HepG2 (cell line): ENCODE measurements at regions not wholly inside any gene's neighbourhood (a gene's known extent, or its start where the extent isn't known, plus 50 kb on each side); places are given as distances from the start of the nearest gene placed in this dataset.

ENCODE experiments used
- ATAC-seq: fragments of 200-7000 bp; cut with Tn5 transposase; 3 replicates; pipeline ENCODE4 v1.9.1; 2020; ENCODE audit warnings: mild to moderate bottlenecking, moderate library complexity
- BruUV-seq: library from RNA; stranded (reverse); fragments of 400-500 nt; replicated peaks from 2 replicates; lab custom pipeline; 2021; lab: Mats Ljungman, UMichigan
- CTCF ChIA-PET: fragments of 300-600 bp; formaldehyde crosslinking; extraction: SDS; loops from one replicate; lab custom pipeline; 2021; ENCODE audit warnings: low total read pairs, inconsistent platforms, low intra/inter-chr PET ratio; lab: Yijun Ruan, JAX
- POLR2A ChIA-PET: fragments of 350-600 bp; sonication (Branson Sonifier 250); formaldehyde crosslinking; loops from one replicate; lab custom pipeline; 2020; ENCODE audit warnings: antibody characterized with exemption, inconsistent platforms; lab: Yijun Ruan, JAX
- DNase-seq: peaks from one replicate; pipeline ENCODE4 v3.0.0-alpha.2; 2015; ENCODE audit warnings: low spot score
- FAIRE-seq: peaks from 3 replicates; lab custom pipeline; 2011; peaks lifted over from hg19 to GRCh38; lab: Jason Lieb, UNC
- H2AFZ ChIP-seq: one replicate; pipeline ENCODE4 v1.6.1; 2011; ENCODE audit warnings: low read length, inconsistent platforms
- H3K27ac ChIP-seq: fragments of 300-600 bp; 3 replicates; pipeline ENCODE4 v1.8.0; 2011; ENCODE audit warnings: mixed run types, mild to moderate bottlenecking, mixed read lengths, low read length, inconsistent platforms; ENCODE audit not compliant: insufficient read depth; ENCODE audit errors: extremely low read length
- H3K27me3 ChIP-seq, 2 experiments: fragments of 200-600 bp in 1 of 2; 2 replicates in 1 of 2; 3 replicates in 1 of 2; pipeline versions ENCODE4 v1.6.0 to v1.8.0; 2011; ENCODE audit warnings: low read length in 2 of 2, mild to moderate bottlenecking in 2 of 2, moderate library complexity in 2 of 2, inconsistent platforms in 1 of 2; ENCODE audit not compliant: insufficient read depth in 2 of 2, control insufficient read depth in 1 of 2
- H3K36me3 ChIP-seq, 2 experiments: fragments of 200-600 bp in 1 of 2; replicated peaks in 1 of 2; 2 replicates in 1 of 2; 3 replicates in 1 of 2; pipeline versions ENCODE4 v1.5.1 to v1.8.0; 2011; ENCODE audit warnings: low read length in 2 of 2, inconsistent platforms in 1 of 2; ENCODE audit not compliant: insufficient read depth in 2 of 2, control insufficient read depth in 1 of 2
- H3K4me1 ChIP-seq: 2 replicates; pipeline ENCODE4 v1.5.1; 2012; ENCODE audit warnings: low read length, inconsistent platforms; ENCODE audit not compliant: insufficient read depth
- H3K4me2 ChIP-seq: 2 replicates; pipeline ENCODE4 v1.6.0; 2011; ENCODE audit warnings: low read depth, low read length, inconsistent platforms
- H3K4me3 ChIP-seq, 3 experiments: fragments of 200-600 bp in 1 of 3; sonication (generic), shearing (Covaris generic) in 1 of 3; replicated peaks in 1 of 3; 2 replicates each; pipeline ENCODE4 v1.5.1; 2011 to 2016; ENCODE audit warnings: low read length in 3 of 3, inconsistent platforms in 2 of 3, low read depth in 2 of 3, mild to moderate bottlenecking in 2 of 3, control low read depth in 1 of 3, mixed read lengths in 1 of 3; ENCODE audit not compliant: insufficient read depth in 1 of 3
- H3K79me2 ChIP-seq: one replicate; pipeline ENCODE4 v1.6.1; 2011; ENCODE audit warnings: low read length, inconsistent platforms; ENCODE audit not compliant: insufficient read depth
- H3K9ac ChIP-seq: 2 replicates; pipeline ENCODE4 v1.6.0; 2011; ENCODE audit warnings: mild to moderate bottlenecking, low read depth, low read length, inconsistent platforms; ENCODE audit not compliant: insufficient read depth
- H3K9me3 ChIP-seq: 2 replicates; pipeline ENCODE4 v1.5.1; 2012; ENCODE audit warnings: mild to moderate bottlenecking, low read length
- H4K20me1 ChIP-seq: 2 replicates; pipeline ENCODE4 v1.6.0; 2011; ENCODE audit warnings: inconsistent platforms, mild to moderate bottlenecking, low read length, moderate library complexity; ENCODE audit not compliant: insufficient read depth
- CBX2 ChIP-seq, 2 experiments: fragments of 200-600 bp in 1 of 2; sonication (generic); formaldehyde crosslinking in 1 of 2; IDR thresholded peaks; 2 replicates each; pipeline versions ENCODE4 v1.7.0 to v1.8.1; 2018 to 2022; ENCODE audit warnings: low read depth in 2 of 2, low read length in 1 of 2, mild to moderate bottlenecking in 1 of 2, missing genetic modification reagents in 1 of 2
- ELF3 ChIP-seq: IDR thresholded peaks from 2 replicates; pipeline ENCODE4 v1.6.1; 2016; ENCODE audit warnings: missing genetic modification reagents, missing compliant biosample characterization
- NFIC ChIP-seq: IDR thresholded peaks from 2 replicates; pipeline ENCODE4 v1.6.1; 2012; ENCODE audit warnings: mild to moderate bottlenecking, low read length, inconsistent platforms
- POLR2AphosphoS5 ChIP-seq: IDR thresholded peaks from 2 replicates; pipeline ENCODE4 v1.6.1; 2012; ENCODE audit warnings: low read depth, low read length
- SP140L ChIP-seq: sonication (generic); formaldehyde crosslinking; IDR thresholded peaks from 2 replicates; pipeline ENCODE4 v1.4.0; 2020; ENCODE audit warnings: missing genetic modification reagents, borderline replicate concordance
- TSC22D2 ChIP-seq: sonication (generic); formaldehyde crosslinking; IDR thresholded peaks from 2 replicates; pipeline ENCODE4 v1.5.1; 2020; ENCODE audit warnings: missing genetic modification reagents, mild to moderate bottlenecking, borderline replicate concordance
- ZC3H4 ChIP-seq: sonication (generic); formaldehyde crosslinking; IDR thresholded peaks from 2 replicates; pipeline ENCODE4 v1.4.0; 2020; ENCODE audit warnings: missing genetic modification reagents, borderline replicate concordance
- ZIK1 ChIP-seq: sonication (generic); formaldehyde crosslinking; IDR thresholded peaks from 2 replicates; pipeline ENCODE4 v1.5.0; 2020; ENCODE audit warnings: mild to moderate bottlenecking, low read depth, missing genetic modification reagents, borderline replicate concordance
- ZNF232 ChIP-seq: sonication (generic); formaldehyde crosslinking; IDR thresholded peaks from 2 replicates; pipeline ENCODE4 v1.4.0; 2020; ENCODE audit warnings: missing genetic modification reagents, borderline replicate concordance
- ZNF780A ChIP-seq: sonication (generic); formaldehyde crosslinking; IDR thresholded peaks from 2 replicates; pipeline ENCODE4 v1.8.0; 2022; ENCODE audit warnings: mild to moderate bottlenecking, missing genetic modification reagents, moderate library complexity
- WGBS: methylation state at CpG from one replicate; pipeline ENCODE4 v1.1.6; 2017; ENCODE audit warnings: low lambda C conversion rate; 5-methylcytosine and 5-hydroxymethylcytosine counted together
- in situ Hi-C: cut with HindIII; loops from 2 replicates; pipeline ENCODE4 v1.10.0; 2017; ENCODE audit warnings: low pct_unique_long_range_greater_than_20kb; ENCODE audit not compliant: extremely low pct_ligation_motif_present
- intact Hi-C: fragments of 100-400 bp; cut with micrococcal nuclease; formaldehyde crosslinking; loops from one replicate; pipeline ENCODE4 v1.10.0; 2022; ENCODE audit not compliant: unreplicated experiment
- TF ChIP-seq, protein P1 (sequence below): sonication (generic); formaldehyde crosslinking; IDR thresholded peaks from 2 replicates; pipeline ENCODE4 v1.5.0; 2020; ENCODE audit warnings: missing genetic modification reagents
- TF ChIP-seq, protein P2 (sequence below): sonication (generic); formaldehyde crosslinking; IDR thresholded peaks from 2 replicates; pipeline ENCODE4 v1.5.1; 2020; ENCODE audit warnings: mild to moderate bottlenecking, missing genetic modification reagents, borderline replicate concordance
- TF ChIP-seq, protein P3 (sequence below): sonication (generic); formaldehyde crosslinking; IDR thresholded peaks from 2 replicates; pipeline ENCODE4 v1.8.0; 2022; ENCODE audit warnings: missing genetic modification reagents, mild to moderate bottlenecking, inconsistent platforms, borderline replicate concordance
- TF ChIP-seq, protein P4 (sequence below): IDR thresholded peaks from 2 replicates; pipeline ENCODE4 v1.6.1; 2012; ENCODE audit warnings: low read depth, low read length, improper control_type of control experiment

DNA sequence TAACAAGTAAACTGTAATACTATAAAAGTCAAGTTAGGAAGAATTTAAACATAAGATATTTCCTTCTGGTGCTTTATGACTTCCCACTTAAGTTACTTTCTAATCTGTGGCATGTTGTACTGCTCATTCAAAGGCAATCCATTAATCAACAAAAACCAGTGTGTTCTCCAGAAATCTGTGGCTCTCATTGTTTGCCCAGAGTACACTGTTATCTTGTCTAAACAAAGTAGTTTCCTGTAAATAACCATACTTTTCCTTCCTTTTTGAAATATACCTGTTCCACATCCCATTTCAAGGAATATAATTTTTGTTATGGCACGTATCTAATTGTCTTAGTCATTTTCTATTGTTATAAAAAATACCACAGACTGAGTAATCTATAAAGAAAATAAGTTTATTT lies 184.1 kb downstream of the CCER1 start:
- no TSS peak for BruUV-seq
- no peak overlapping the region for H3K4me2 ChIP-seq
- TF ChIP-seq, protein P1, sequence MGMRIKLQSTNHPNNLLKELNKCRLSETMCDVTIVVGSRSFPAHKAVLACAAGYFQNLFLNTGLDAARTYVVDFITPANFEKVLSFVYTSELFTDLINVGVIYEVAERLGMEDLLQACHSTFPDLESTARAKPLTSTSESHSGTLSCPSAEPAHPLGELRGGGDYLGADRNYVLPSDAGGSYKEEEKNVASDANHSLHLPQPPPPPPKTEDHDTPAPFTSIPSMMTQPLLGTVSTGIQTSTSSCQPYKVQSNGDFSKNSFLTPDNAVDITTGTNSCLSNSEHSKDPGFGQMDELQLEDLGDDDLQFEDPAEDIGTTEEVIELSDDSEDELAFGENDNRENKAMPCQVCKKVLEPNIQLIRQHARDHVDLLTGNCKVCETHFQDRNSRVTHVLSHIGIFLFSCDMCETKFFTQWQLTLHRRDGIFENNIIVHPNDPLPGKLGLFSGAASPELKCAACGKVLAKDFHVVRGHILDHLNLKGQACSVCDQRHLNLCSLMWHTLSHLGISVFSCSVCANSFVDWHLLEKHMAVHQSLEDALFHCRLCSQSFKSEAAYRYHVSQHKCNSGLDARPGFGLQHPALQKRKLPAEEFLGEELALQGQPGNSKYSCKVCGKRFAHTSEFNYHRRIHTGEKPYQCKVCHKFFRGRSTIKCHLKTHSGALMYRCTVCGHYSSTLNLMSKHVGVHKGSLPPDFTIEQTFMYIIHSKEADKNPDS (CRISPR knock-in tag), result no peak
- TF ChIP-seq SP140L (CRISPR knock-in tag), result no peak
- no peak for TF ChIP-seq CBX2 (IDR thresholded peaks at IDR 0.05; ENCODE audit: low read depth, low read length)
- TF ChIP-seq CBX2 (CRISPR knock-in tag; IDR thresholded peaks at IDR 0.05; ENCODE audit: low read depth), result no peak
- TF ChIP-seq TSC22D2 (CRISPR knock-in tag), result no peak
- no peak for TF ChIP-seq ZNF232 (CRISPR knock-in tag)
- no peak for TF ChIP-seq ZNF780A
- TF ChIP-seq, protein P2, sequence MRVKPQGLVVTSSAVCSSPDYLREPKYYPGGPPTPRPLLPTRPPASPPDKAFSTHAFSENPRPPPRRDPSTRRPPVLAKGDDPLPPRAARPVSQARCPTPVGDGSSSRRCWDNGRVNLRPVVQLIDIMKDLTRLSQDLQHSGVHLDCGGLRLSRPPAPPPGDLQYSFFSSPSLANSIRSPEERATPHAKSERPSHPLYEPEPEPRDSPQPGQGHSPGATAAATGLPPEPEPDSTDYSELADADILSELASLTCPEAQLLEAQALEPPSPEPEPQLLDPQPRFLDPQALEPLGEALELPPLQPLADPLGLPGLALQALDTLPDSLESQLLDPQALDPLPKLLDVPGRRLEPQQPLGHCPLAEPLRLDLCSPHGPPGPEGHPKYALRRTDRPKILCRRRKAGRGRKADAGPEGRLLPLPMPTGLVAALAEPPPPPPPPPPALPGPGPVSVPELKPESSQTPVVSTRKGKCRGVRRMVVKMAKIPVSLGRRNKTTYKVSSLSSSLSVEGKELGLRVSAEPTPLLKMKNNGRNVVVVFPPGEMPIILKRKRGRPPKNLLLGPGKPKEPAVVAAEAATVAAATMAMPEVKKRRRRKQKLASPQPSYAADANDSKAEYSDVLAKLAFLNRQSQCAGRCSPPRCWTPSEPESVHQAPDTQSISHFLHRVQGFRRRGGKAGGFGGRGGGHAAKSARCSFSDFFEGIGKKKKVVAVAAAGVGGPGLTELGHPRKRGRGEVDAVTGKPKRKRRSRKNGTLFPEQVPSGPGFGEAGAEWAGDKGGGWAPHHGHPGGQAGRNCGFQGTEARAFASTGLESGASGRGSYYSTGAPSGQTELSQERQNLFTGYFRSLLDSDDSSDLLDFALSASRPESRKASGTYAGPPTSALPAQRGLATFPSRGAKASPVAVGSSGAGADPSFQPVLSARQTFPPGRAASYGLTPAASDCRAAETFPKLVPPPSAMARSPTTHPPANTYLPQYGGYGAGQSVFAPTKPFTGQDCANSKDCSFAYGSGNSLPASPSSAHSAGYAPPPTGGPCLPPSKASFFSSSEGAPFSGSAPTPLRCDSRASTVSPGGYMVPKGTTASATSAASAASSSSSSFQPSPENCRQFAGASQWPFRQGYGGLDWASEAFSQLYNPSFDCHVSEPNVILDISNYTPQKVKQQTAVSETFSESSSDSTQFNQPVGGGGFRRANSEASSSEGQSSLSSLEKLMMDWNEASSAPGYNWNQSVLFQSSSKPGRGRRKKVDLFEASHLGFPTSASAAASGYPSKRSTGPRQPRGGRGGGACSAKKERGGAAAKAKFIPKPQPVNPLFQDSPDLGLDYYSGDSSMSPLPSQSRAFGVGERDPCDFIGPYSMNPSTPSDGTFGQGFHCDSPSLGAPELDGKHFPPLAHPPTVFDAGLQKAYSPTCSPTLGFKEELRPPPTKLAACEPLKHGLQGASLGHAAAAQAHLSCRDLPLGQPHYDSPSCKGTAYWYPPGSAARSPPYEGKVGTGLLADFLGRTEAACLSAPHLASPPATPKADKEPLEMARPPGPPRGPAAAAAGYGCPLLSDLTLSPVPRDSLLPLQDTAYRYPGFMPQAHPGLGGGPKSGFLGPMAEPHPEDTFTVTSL (CRISPR knock-in tag), result peak; percentile 93; the same call in 1 of the 2 replicates
- TF ChIP-seq, protein P3, sequence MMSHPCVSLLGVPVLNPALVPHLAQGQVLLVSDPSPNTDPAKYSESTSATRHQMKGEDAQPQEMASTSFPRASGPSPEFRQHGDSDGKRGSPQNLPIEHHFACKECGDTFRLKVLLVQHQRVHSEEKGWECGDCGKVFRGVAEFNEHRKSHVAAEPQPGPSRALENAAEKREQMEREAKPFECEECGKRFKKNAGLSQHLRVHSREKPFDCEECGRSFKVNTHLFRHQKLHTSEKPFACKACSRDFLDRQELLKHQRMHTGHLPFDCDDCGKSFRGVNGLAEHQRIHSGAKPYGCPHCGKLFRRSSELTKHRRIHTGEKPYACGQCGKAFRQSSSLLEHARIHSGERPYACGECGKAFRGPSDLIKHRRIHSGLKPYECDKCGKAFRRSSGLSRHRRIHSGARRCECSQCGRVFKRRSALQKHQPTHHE, result no peak
- TF ChIP-seq ZC3H4 (CRISPR knock-in tag), result no peak
- TF ChIP-seq ZIK1 (CRISPR knock-in tag), result no peak
- peak; percentile 63; the same call in 1 of the 2 replicates for TF ChIP-seq NFIC
- TF ChIP-seq, protein P4, sequence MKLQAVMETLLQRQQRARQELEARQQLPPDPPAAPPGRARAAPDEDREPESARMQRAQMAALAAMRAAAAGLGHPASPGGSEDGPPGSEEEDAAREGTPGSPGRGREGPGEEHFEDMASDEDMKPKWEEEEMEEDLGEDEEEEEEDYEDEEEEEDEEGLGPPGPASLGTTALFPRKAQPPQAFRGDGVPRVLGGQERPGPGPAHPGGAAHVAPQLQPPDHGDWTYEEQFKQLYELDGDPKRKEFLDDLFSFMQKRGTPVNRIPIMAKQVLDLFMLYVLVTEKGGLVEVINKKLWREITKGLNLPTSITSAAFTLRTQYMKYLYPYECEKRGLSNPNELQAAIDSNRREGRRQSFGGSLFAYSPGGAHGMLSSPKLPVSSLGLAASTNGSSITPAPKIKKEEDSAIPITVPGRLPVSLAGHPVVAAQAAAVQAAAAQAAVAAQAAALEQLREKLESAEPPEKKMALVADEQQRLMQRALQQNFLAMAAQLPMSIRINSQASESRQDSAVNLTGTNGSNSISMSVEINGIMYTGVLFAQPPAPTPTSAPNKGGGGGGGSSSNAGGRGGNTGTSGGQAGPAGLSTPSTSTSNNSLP, result no peak
- 0 out of 2 replicates have a peak, but pooled peaks have one; percentile 21 for TF ChIP-seq ELF3
- TF ChIP-seq POLR2AphosphoS5, result no peak

More for the DNA sequence above, 184.1 kb downstream of the CCER1 start:
- H3K4me1 ChIP-seq, result no peaks in the 10 kb centered on the region
- peak; percentile 76 for ATAC-seq
- 14% methylated on average over 1 of the region's 1 CpG for WGBS
- ChIA-PET POLR2A (no interaction called here), CTCF (no interaction called here)
- in situ Hi-C loops (no loop called here), intact Hi-C loops (no loop called here)
- no peak for FAIRE-seq
- peaks cover 16% of the 10 kb centered on the region for H3K9me3 ChIP-seq
- no peak overlapping the region for H2AFZ ChIP-seq
- no peaks in the 10 kb centered on the region for H3K79me2 ChIP-seq
- H4K20me1 ChIP-seq, result no peaks in the 10 kb centered on the region
- H3K9ac ChIP-seq, result no peak overlapping the region
- DNase-seq, result no peak
- no peak overlapping the region for H3K4me3 ChIP-seq
- no peaks in the 10 kb centered on the region for H3K27me3 ChIP-seq
- no peaks in the 10 kb centered on the region for H3K36me3 ChIP-seq
- H3K27ac ChIP-seq, result no peak overlapping the region
